Stimulated activated CD4-positive, alpha-beta T cell treated with anti-CD3 and anti-CD28 coated beads, Interleukin-4, amount 100 ng/mL, for 48 hours (primary cell): ENCODE measurements at regions not wholly inside any gene's neighbourhood (a gene's known extent, or its start where the extent isn't known, plus 50 kb on each side); places are given as distances from the start of the nearest gene placed in this dataset.
"Not testable (repeated sequence)": the region's sequence is repeated elsewhere in the genome, so short reads cannot be mapped to it uniquely, and the experiment has no call there.

Experiments
- DNase-seq, 2 donors: peaks; one replicate each; pipeline ENCODE4 v3.0.0-alpha.2; 2020; ENCODE audit warnings: low read depth in 2 of 2

GRCh38 chr14:82963756-82964155 is 1430.1 kb upstream of the SEL1L start:
- no peak for DNase-seq

- DNase-seq: no peak
These were observed 1454.0 kb upstream of the SEL1L start for GRCh38 chr14:82987502-82988124.

- DNase-seq: not testable (repeated sequence)
These were observed 1460.9 kb upstream of the SEL1L start for GRCh38 chr14:82994547-82994946.

- no peak for DNase-seq
These were observed 1466.1 kb upstream of the SEL1L start for GRCh38 chr14:82999802-83000201.

DNA sequence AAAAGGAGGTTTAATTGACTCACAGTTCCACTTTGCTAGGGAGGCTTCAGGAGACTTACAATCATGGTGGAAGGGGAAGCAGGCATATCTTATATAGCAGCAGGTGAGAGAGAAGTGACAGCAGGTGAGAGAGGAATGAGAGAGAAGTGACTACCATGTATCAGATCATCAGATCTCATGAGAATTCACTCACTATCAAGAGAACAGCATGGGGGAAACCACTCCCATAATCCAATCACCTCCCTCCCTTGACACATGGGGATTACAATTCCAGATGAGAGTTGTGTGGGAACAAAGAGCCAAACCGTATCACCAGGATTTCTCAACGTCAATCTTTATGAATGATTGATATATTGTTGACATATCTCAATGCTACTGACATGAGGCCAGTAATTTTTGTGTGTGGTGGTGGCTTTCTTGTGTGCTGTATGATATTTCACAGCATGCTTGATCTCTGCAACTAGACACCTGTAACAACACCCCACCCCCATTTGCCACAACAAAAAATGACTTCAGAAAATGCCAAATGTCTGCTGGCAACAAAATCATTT is 1470.9 kb upstream of the SEL1L start:
- no peak for DNase-seq

GRCh38 chr14:83006121-83006670 is 1472.5 kb upstream of the SEL1L start:
- DNase-seq: no peak

DNA sequence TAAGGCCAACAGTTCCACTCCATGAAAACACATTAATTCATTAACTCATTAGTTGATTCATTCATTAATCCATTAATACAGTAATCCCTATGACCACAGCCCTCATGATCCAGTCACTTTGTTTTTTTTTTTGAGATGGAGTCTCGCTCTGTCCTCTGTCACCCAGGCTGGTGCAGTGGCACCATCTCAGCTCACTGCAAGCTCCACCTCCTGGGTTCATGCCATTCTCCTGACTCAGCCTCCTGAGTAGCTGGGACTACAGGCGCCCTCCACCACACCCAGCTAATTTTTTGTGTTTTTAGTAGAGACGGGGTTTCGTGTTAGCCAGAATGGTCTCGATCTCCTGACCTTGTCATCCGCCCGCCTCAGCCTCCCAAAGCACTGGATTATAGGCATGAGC is 1473.4 kb upstream of the SEL1L start:
- DNase-seq: not testable (repeated sequence)

DNA sequence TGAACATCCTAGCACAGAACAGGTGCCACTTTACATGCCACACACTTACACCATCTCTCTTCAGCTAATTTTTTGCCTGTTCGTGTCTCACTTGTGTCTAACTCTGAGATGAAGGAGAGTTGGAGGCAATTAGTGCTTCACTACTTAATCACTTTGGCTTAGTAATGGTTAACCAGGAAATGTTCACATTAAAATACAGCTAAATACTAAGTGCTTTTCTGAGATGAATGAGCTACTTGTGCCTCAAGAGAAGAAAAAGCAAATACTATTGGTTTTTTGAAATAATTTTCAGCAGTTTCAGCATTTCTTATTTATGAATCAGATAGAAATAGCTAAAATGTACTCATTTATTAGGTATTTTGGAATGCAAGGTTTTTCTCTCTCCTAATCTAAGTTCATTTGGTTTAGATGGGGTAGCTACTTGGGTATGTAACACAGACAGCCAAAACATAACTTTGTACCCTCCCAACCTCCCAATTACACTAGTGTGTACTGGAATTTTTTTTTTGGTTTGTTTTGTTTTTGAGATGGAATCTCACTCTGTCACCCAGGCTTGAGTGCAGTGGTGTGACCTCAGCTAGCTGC is 1474.1 kb upstream of the SEL1L start:
- DNase-seq: no peak

DNA sequence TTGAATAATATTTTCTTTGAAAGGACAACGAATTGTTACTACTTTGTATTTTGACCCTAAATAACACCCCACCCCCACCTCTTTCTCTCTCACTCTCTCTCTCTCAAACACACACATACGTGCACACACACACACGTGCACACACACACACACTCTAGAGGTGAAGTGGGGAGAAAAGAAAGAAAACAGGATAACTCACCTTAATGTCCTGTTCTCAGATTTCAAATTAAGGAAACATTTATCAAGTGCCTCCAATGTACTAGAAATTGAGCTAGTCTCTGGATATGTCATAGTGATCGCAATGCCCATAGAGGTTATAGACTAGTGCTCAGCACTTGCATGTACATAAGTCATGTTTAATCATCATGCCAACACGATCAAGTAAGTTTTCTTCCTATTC is 1483.6 kb upstream of the SEL1L start:
- no peak for DNase-seq

DNA sequence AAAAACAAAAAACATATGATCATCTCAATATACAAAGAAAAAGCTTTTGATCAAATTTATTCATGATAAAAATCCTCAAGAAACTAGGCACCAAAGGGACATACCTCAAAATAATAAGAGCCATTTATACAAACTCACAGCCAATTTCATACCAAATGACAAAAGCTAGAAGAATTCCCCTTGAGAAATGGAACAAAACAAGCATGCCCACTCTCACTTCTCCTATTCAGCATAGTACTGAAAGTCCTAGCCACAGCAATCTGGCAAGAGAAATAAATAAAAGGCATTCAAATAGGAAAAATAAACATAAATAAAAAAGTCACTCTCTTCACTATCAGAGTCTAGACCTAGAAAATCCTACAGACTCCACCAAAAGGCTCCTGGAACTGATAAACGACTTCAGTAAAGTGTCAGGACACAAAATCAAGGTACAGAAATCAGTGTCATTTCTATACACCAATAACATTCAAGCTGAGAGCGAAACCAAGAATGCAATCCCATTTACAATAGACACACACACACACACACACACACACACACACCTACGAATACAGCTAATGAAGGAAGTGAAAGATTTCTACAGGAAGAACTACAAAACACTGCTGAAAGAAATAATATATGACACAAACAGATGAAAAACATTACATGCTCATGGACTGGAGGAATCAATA is 1486.2 kb upstream of the SEL1L start:
- DNase-seq: no peak

GRCh38 chr14:83021323-83021722 is 1487.7 kb upstream of the SEL1L start:
- no peak for DNase-seq

DNA sequence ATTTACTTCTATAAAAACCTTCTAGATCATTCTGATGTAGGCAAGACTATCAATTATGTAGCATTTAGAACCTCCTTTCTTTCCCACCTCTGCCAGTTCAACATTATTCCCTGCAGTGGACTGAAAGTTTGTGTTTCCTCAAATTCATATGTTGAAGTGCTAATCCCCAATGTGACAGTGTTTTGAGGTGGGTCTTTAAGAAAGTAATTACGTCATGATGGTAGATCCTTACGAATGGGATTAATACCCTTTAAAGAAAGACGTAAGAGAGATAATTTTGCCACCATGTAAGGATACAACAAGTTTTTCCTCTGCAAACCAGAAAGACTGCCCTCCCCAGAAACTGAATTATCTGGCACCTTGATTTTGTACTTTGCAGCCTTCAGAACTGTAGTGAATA is 1489.7 kb upstream of the SEL1L start:
- DNase-seq: no peak

GRCh38 chr14:83041224-83041623 is 1507.6 kb upstream of the SEL1L start:
- DNase-seq: no peak

DNA sequence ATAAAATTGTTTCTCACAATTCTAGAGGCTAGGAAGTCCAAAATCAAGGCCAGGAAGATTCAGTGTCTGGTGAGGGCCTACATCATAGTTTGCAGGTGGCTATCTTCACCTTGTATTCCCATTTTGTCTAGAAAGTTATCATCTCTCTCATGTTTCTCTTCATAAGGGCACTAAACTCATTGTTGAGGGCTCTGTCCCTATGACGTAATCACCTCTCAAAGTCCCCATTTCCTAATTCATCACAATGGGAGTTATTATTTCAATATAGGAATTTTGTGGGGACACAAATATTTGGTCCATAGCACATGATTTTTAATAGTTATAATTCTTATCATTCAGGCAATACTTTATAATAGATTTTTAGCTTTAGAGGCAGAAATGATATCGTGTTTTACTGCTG is 1509.2 kb upstream of the SEL1L start:
- DNase-seq: no peak

DNA sequence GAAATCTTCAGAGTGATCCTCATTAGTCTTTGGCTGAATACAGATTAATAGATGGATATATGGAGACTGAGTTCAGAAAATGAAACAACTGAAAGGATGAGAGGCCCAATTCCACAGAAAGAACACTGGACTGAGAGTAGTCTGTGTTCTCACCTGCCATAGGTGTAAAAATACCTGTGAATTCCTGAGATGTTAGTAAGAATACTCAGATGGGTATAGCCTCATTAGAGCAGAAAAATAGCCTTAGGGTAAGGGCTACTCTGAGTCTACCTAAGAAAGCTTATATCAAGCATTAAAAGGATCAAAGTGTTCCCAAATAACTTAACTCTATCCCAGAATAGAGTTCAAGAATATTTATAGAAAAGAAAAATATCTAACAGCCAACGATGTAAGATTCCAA is 1510.3 kb upstream of the SEL1L start:
- no peak for DNase-seq

DNA sequence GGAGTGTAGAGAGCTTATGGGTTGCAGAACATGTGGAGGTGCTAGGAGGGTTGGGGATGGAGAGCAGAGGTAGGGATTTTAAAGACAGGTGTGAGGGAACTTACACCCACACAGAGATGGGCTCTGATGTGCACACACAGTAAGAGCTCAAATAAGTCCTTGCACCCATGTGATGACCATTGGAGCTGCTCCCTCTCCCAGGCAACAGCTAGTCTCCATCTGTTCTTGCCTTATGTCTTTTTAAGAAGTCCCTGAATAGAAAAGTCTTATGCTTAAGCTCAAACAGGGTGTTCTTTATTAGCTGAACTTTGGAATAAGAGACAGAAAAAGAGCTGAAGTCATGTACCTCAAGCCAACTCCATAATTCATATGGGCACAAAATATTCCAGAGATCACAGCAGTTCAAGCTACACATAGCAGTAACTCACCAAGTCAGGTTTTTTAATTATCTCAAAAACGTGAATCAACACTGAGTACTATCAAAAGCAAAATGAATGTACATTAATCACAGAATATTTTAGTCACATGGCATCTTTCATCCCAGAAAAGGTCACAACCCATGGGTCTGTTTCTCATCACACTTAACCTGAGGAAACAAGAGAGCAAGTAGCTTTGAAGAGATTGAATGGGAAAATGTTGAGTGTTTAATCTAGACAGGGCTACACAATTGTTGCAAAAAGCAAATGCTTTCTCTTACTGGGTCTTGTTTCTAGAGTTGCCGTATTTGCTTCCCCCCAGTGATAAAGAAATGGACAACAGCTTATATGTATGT is 1513.6 kb upstream of the SEL1L start:
- no peak for DNase-seq

DNA sequence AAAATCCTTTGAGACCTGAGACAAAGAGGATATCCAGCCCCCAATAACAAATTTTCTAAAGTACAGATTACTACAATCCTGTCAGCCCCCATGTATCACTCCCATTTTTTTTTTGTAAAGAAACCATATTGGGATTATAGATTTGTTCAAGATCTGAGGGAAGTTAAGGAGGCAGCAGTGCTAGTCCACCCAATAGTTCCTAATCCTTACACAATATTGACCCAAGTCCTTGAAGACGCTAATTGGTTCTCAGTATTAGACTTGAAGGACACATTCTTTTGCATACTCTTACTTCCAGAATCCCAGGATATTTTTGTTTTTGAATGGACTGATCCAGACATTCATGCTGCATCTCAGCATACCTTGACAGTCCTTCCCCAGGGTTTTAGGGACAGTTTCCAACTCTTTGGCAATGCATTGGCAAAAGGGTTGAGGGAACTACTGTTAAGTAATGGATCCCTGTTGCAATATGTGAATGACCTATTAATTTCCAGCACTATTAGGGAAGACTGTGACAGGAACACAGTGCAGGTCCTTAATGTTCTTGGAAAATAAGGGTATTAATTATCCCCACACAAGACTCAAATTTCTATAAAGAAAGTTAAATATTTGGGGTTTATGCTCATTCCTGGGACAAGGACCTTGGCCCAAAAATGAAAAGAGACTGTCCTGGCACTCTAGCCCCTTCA is 1519.5 kb upstream of the SEL1L start:
- no peak for DNase-seq

DNA sequence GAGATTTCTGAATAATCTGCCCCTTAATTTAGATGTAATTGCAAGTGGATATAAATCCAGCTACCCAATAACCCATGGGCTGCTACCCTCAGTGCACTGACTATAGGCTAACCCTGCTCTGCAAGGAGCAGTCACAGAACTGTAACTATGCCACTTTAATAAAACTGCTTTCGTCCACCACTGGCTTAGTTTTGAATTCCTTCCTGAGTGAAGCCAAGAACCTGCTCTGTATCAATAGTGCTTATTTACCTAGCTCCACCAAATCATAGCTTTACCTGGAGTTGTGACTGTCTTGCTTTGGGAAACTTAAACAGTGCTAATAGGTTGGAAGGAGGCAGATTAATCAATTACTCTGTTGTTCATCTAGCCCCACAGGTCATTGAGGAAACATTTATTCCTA is 1524.4 kb upstream of the SEL1L start:
- DNase-seq: no peak

DNA sequence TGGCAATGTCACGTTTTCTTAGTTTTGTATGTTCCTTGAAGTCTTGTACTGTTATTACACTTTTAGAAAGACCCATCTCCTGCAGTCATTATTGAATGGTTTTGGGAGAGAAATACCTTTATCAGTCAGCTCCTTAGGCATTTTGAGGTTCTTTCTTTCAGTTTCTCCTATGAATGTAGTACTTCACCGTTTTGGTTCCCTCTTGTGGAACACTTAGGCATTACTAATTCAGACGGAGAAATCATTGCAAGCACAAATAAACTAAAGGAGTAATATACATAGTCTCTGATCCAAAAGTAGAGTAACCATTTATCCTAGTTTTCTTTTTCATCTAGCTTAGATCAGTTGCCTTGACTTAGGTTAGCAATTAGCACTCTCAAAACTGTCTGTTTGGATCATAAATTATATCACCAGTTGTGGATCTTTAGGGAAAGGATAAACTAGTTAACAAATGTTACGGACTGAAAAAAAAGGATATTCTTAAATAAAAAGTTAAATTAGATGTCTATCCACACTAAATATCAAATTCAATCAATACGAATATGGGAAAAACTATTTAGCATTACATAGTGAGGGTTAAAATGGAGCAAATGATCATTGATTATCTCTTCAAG is 1538.3 kb upstream of the SEL1L start:
- DNase-seq: no peak

- DNase-seq: no peak
These were observed 1551.5 kb upstream of the SEL1L start for GRCh38 chr14:83085136-83085535.

GRCh38 chr14:83085725-83086124 is 1552.1 kb upstream of the SEL1L start:
- no peak for DNase-seq
